DND-41 (cell line): ENCODE measurements at regions not wholly inside any gene's neighbourhood (a gene's known extent, or its start where the extent isn't known, plus 50 kb on each side); places are given as distances from the start of the nearest gene placed in this dataset.

Experiments
- CTCF ChIP-seq: IDR thresholded peaks from 2 replicates; pipeline ENCODE4 v1.5.1; 2012; ENCODE audit warnings: borderline replicate concordance, low read length, moderate library complexity, mild to moderate bottlenecking; ENCODE audit not compliant: poor library complexity, severe bottlenecking; ENCODE audit errors: extremely low read depth
- EZH2 ChIP-seq: IDR thresholded peaks from 3 replicates; pipeline ENCODE4 v1.6.1; 2012; ENCODE audit warnings: borderline replicate concordance, low read depth, mild to moderate bottlenecking, moderate library complexity, low read length, inconsistent platforms; ENCODE audit not compliant: severe bottlenecking

GRCh38 chr3:124213641-124214040, 221.7 kb upstream of the ROPN1 start:
- TF ChIP-seq CTCF, result no peak
- no peak for TF ChIP-seq EZH2
